Fibroblast of villous mesenchyme (primary cell): ENCODE measurements at regions not wholly inside any gene's neighbourhood (a gene's known extent, or its start where the extent isn't known, plus 50 kb on each side); places are given as distances from the start of the nearest gene placed in this dataset.
"Not testable (repeated sequence)": the region's sequence is repeated elsewhere in the genome, so short reads cannot be mapped to it uniquely, and the experiment has no call there.

Experiments
- DNase-seq: peaks from one replicate; pipeline ENCODE4 v3.0.0-alpha.2; 2010; ENCODE audit warnings: low read depth
- H3K4me3 ChIP-seq: 2 replicates; pipeline ENCODE4 v1.5.1; 2011; ENCODE audit warnings: low read depth, mild to moderate bottlenecking, low read length
- CTCF ChIP-seq: IDR thresholded peaks from 2 replicates; pipeline ENCODE4 v1.5.1; 2012; ENCODE audit warnings: low read depth, mild to moderate bottlenecking, low read length; ENCODE audit not compliant: insufficient read depth

GRCh38 chr5:102119252-102119651 is 176.8 kb downstream of the SLCO4C1 start:
- TF ChIP-seq CTCF: no peak
- DNase-seq: no peak
- H3K4me3 ChIP-seq: no peak overlapping the region

- H3K4me3 ChIP-seq: no peak overlapping the region
- TF ChIP-seq CTCF: no peak
- no peak for DNase-seq
Measured at GRCh38 chr5:102115736-102116135, 180.3 kb downstream of the SLCO4C1 start.

DNA sequence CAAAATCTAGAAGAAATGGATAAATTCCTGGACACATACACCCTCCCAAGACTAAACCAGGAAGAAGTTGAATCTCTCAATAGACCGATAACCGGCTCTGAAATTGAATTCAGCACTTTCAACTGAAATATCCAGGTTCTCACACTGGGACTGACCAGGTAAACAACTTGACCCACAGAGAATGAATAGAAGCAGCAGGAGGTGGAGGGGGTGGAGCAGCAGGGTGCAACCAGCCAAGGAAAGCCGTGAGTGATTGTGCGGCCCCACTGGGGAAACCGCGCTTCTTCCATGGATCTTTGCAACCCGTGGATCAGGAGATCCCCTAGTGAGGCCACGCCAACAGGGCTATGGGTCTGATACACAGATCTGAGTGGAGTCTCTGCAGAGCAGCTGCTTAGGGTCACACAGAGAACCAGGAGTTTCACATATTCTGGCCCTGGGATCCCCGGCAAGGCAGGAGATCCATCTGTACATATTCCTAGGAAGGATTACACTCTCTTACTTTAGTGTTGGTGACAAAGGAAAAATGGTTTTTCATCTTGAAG is 181.5 kb downstream of the SLCO4C1 start:
- H3K4me3 ChIP-seq: no peak overlapping the region
- no peak for TF ChIP-seq CTCF
- no peak for DNase-seq

DNA sequence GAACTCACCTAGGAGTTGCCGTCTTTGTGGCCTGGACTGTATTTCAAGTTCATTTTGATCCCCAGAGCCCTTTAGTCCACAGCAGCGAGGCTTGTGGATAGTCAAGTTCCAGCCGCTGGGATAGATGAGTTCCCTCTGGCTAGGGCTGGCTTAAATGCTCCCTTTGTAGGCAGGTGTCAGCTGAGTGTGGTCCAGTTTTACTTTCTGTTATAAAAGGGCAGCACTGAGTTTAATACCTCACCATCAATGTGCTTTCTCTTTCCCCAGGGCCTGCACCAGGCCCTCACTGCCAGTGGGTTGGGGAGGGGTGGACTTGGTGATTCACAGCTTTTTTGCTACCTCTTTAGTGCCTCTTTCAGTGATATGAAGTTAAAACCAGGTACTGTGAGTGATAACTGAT is 188.2 kb downstream of the SLCO4C1 start:
- no peak overlapping the region for H3K4me3 ChIP-seq
- no peak for DNase-seq
- no peak for TF ChIP-seq CTCF

- no peak for TF ChIP-seq CTCF
- H3K4me3 ChIP-seq: no peak overlapping the region
- DNase-seq: no peak
Measured at GRCh38 chr5:102106599-102106998, 189.5 kb downstream of the SLCO4C1 start.

DNA sequence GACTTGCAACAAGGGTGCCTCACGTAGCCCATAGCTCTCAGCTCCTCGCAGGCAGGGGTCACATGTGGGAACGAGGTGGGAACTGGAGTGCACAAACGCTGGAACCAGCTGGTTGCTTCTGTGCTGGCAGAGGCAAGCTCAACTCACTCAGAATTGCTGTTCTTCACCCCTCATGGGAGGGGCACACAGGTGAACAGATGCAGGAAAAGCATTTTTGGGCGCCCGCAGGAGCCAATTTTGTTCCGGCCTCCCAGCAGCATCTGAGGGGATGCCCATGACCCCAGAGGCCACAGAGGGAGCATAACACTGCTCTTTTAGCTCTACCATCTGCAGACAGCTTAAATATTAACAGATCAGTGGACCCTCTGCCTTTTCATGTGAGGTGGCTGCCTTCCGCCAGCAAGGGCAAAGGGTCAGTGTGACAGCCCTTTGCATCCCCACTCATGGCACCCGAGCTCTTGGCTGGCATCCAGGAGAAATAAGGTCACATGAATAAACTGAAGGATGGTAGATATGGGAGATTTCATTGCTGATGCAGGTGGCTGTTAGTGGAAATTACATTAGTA is 196.2 kb downstream of the SLCO4C1 start:
- no peak for TF ChIP-seq CTCF

GRCh38 chr5:102099083-102099482 is 197.0 kb downstream of the SLCO4C1 start:
- not testable (repeated sequence) for H3K4me3 ChIP-seq, DNase-seq

More for the DNA sequence above, 196.2 kb downstream of the SLCO4C1 start:
- H3K4me3 ChIP-seq: no peak overlapping the region
- DNase-seq: no peak

DNA sequence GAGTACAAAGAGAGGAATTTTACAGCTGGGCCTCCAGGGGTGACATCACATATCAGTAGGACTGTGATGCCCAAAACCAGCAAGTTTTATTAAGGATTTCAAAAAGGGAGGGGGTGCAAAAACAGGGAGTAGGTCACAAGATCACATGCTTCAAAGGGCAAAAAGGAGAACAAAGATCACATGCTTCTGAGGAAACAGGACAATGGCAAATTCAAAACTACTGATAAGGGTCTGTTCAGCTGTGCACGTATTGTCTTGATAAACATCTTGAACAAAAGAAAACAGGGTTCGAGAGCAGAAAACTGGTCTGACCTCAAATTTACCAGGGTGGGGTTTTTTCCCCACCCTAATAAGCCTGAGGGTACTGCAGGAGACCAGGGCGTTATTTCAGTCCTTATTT is 197.5 kb downstream of the SLCO4C1 start:
- not testable (repeated sequence) for H3K4me3 ChIP-seq, DNase-seq
